Upper lobe of right lung (tissue), 1 donor: ENCODE measurements at regions not wholly inside any gene's neighbourhood (a gene's known extent, or its start where the extent isn't known, plus 50 kb on each side); places are given as distances from the start of the nearest gene placed in this dataset.

Experiments used
- ATAC-seq: fragments of 200-7000 bp; cut with Tn5 transposase; one replicate; pipeline ENCODE4 v1.9.1; 2020; ENCODE audit warnings: mild to moderate bottlenecking, moderate library complexity
- DNase-seq: peaks from one replicate; pipeline ENCODE4 v3.0.0-alpha.2; 2020
- H3K27ac ChIP-seq: fragments of 200-600 bp; one replicate; pipeline ENCODE4 v1.8.0; 2022
- H3K27me3 ChIP-seq: fragments of 200-600 bp; one replicate; pipeline ENCODE4 v1.8.0; 2022; ENCODE audit warnings: mild to moderate bottlenecking
- H3K36me3 ChIP-seq: fragments of 200-600 bp; one replicate; pipeline ENCODE4 v1.8.0; 2022
- H3K4me1 ChIP-seq: fragments of 200-600 bp; one replicate; pipeline ENCODE4 v1.8.0; 2022
- H3K4me3 ChIP-seq: fragments of 200-600 bp; one replicate; pipeline ENCODE4 v1.8.0; 2022; ENCODE audit warnings: mild to moderate bottlenecking
- H3K9me3 ChIP-seq: fragments of 200-600 bp; one replicate; pipeline ENCODE4 v1.8.0; 2022
- CTCF ChIP-seq: fragments of 200-600 bp; IDR thresholded peaks from one replicate; pipeline ENCODE4 v1.8.0; 2022; ENCODE audit warnings: antibody characterized with exemption
- intact Hi-C: fragments of 100-400 bp; cut with DNase I; formaldehyde crosslinking; loops from one replicate; pipeline ENCODE4 v1.11.0; 2022
- donor health status: DM: no; HTN: yes; CAD: no; lungs with severe emphysema.

GRCh38 chr6:148192310-148192709, 150.3 kb upstream of the SASH1 start:
- DNase-seq, result no peak
- H3K27ac ChIP-seq, result peak overlapping the region; percentile 72
- peaks cover 13% of the 10 kb centered on the region for H3K4me1 ChIP-seq
- H3K27me3 ChIP-seq, result no peaks in the 10 kb centered on the region
- no peak for TF ChIP-seq CTCF
- no peak overlapping the region for H3K4me3 ChIP-seq
- peak; percentile 41 for ATAC-seq
- H3K36me3 ChIP-seq, result no peaks in the 10 kb centered on the region
- no peaks in the 10 kb centered on the region for H3K9me3 ChIP-seq
- intact Hi-C loops, result no loop called here

- peak; percentile 63 for ATAC-seq
- peak overlapping the region; percentile 72 for H3K27ac ChIP-seq
- DNase-seq, result no peak
- H3K9me3 ChIP-seq, result no peaks in the 10 kb centered on the region
- no peak for TF ChIP-seq CTCF
- H3K4me1 ChIP-seq, result peaks cover 13% of the 10 kb centered on the region
- intact Hi-C loops, result no loop called here
- no peaks in the 10 kb centered on the region for H3K36me3 ChIP-seq
- H3K27me3 ChIP-seq, result no peaks in the 10 kb centered on the region
- no peak overlapping the region for H3K4me3 ChIP-seq
Measured at GRCh38 chr6:148193063-148193680, 149.5 kb upstream of the SASH1 start.

- Histone ChIP-seq H3K4me1 (peaks cover 13% of the 10 kb centered on the region), H3K36me3 (no peaks in the 10 kb centered on the region), H3K27me3 (no peaks in the 10 kb centered on the region), H3K4me3 (no peak overlapping the region), H3K27ac (no peak overlapping the region), H3K9me3 (no peaks in the 10 kb centered on the region)
- intact Hi-C loops, result no loop called here
- DNase-seq (no peak), ATAC-seq (no peak)
- TF ChIP-seq CTCF, result no peak
Measured at GRCh38 chr6:148195511-148195910, 147.1 kb upstream of the SASH1 start.

GRCh38 chr6:148199584-148199983, 143.1 kb upstream of the SASH1 start:
- no peak overlapping the region for H3K4me3 ChIP-seq
- TF ChIP-seq CTCF, result no peak
- intact Hi-C loops, result no loop called here

DNA sequence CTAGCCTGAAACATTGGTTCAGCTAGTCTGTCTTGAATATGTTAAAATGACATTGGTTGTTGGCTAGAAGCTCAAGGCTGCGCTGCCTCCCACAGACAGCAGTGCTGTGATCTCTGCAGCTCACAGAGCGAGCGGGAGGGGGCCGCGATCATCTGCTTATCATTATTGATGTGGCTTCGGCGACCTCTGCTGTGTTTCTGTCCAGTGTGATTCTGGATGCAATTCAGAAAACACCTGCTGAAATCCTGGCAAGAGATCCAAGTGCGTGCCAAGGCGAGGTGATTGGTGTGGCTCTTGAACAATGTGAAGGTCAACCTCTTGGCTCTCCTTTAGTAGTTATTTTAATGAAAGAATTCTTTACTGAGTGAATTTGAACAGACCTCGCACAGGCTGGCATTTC, 142.3 kb upstream of the SASH1 start:
- ATAC-seq (peak; percentile 56), DNase-seq (no peak)
- Histone ChIP-seq H3K27me3 (no peaks in the 10 kb centered on the region), H3K4me1 (no peaks in the 10 kb centered on the region), H3K27ac (no peak overlapping the region), H3K36me3 (no peaks in the 10 kb centered on the region), H3K4me3 (no peak overlapping the region), H3K9me3 (no peaks in the 10 kb centered on the region)
- intact Hi-C loops, result no loop called here
- no peak for TF ChIP-seq CTCF

More at GRCh38 chr6:148199584-148199983, 143.1 kb upstream of the SASH1 start:
- no peaks in the 10 kb centered on the region for H3K9me3 ChIP-seq
- no peak overlapping the region for H3K27ac ChIP-seq
- no peaks in the 10 kb centered on the region for H3K4me1 ChIP-seq
- H3K27me3 ChIP-seq, result no peaks in the 10 kb centered on the region
- ATAC-seq, result no peak
- no peak for DNase-seq
- H3K36me3 ChIP-seq, result no peaks in the 10 kb centered on the region

GRCh38 chr6:148200781-148201180, 141.9 kb upstream of the SASH1 start:
- no peaks in the 10 kb centered on the region for H3K4me1 ChIP-seq
- no peaks in the 10 kb centered on the region for H3K9me3 ChIP-seq
- DNase-seq (no peak), ATAC-seq (no peak)
- no peak overlapping the region for H3K27ac ChIP-seq
- intact Hi-C loops, result no loop called here
- H3K4me3 ChIP-seq, result no peak overlapping the region
- no peak for TF ChIP-seq CTCF
- H3K27me3 ChIP-seq, result no peaks in the 10 kb centered on the region
- H3K36me3 ChIP-seq, result no peaks in the 10 kb centered on the region
